ENCODE measurements at regions not wholly inside any gene's neighbourhood (a gene's known extent, or its start where the extent isn't known, plus 50 kb on each side); places are given as distances from the start of the nearest gene placed in this dataset.

DNA sequence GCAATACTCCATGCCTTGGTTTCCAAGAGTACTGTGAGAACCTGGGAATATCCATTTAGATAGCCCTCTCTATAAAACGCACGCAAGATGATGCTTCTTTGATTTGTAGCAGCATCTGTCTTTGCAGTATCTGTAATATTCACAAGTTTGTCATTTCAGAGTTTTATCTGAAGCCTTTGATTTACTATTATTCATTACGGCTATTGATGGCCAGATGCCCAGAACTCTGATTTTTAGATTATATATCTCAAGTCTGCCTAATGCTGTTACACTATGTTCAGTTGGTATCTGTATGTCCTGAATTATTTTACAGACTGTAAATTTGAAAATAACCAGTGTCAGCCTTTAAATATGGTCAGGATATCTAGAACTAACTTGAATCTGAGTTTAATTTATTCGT lies 233.3 kb downstream of the FAM170A start (continued):
- TF ChIP-seq, protein P1, sequence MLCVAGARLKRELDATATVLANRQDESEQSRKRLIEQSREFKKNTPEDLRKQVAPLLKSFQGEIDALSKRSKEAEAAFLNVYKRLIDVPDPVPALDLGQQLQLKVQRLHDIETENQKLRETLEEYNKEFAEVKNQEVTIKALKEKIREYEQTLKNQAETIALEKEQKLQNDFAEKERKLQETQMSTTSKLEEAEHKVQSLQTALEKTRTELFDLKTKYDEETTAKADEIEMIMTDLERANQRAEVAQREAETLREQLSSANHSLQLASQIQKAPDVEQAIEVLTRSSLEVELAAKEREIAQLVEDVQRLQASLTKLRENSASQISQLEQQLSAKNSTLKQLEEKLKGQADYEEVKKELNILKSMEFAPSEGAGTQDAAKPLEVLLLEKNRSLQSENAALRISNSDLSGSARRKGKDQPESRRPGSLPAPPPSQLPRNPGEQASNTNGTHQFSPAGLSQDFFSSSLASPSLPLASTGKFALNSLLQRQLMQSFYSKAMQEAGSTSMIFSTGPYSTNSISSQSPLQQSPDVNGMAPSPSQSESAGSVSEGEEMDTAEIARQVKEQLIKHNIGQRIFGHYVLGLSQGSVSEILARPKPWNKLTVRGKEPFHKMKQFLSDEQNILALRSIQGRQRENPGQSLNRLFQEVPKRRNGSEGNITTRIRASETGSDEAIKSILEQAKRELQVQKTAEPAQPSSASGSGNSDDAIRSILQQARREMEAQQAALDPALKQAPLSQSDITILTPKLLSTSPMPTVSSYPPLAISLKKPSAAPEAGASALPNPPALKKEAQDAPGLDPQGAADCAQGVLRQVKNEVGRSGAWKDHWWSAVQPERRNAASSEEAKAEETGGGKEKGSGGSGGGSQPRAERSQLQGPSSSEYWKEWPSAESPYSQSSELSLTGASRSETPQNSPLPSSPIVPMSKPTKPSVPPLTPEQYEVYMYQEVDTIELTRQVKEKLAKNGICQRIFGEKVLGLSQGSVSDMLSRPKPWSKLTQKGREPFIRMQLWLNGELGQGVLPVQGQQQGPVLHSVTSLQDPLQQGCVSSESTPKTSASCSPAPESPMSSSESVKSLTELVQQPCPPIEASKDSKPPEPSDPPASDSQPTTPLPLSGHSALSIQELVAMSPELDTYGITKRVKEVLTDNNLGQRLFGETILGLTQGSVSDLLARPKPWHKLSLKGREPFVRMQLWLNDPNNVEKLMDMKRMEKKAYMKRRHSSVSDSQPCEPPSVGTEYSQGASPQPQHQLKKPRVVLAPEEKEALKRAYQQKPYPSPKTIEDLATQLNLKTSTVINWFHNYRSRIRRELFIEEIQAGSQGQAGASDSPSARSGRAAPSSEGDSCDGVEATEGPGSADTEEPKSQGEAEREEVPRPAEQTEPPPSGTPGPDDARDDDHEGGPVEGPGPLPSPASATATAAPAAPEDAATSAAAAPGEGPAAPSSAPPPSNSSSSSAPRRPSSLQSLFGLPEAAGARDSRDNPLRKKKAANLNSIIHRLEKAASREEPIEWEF (CRISPR knock-in tag; IDR thresholded peaks at IDR 0.05): no peak
- no peak for TF ChIP-seq WHSC1 (IDR thresholded peaks at IDR 0.05; ENCODE audit: low read length)
- TF ChIP-seq, protein P2, sequence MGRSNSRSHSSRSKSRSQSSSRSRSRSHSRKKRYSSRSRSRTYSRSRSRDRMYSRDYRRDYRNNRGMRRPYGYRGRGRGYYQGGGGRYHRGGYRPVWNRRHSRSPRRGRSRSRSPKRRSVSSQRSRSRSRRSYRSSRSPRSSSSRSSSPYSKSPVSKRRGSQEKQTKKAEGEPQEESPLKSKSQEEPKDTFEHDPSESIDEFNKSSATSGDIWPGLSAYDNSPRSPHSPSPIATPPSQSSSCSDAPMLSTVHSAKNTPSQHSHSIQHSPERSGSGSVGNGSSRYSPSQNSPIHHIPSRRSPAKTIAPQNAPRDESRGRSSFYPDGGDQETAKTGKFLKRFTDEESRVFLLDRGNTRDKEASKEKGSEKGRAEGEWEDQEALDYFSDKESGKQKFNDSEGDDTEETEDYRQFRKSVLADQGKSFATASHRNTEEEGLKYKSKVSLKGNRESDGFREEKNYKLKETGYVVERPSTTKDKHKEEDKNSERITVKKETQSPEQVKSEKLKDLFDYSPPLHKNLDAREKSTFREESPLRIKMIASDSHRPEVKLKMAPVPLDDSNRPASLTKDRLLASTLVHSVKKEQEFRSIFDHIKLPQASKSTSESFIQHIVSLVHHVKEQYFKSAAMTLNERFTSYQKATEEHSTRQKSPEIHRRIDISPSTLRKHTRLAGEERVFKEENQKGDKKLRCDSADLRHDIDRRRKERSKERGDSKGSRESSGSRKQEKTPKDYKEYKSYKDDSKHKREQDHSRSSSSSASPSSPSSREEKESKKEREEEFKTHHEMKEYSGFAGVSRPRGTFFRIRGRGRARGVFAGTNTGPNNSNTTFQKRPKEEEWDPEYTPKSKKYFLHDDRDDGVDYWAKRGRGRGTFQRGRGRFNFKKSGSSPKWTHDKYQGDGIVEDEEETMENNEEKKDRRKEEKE (IDR thresholded peaks at IDR 0.05; ENCODE audit: borderline replicate concordance in 1 of 2, control insufficient read depth in 1 of 2, low read depth in 2 of 2, low read length in 1 of 2): no peak
- TF ChIP-seq RBM17 (IDR thresholded peaks at IDR 0.05; ENCODE audit: borderline replicate concordance, low read depth, low read length): no peak

Measured in K562 (cell line).